GM12873 (cell line): ENCODE measurements at regions not wholly inside any gene's neighbourhood (a gene's known extent, or its start where the extent isn't known, plus 50 kb on each side); places are given as distances from the start of the nearest gene placed in this dataset.
A peak's percentile ranks its signal among the peaks of the same experiment; 100 is the strongest.

Experiments
- CTCF ChIP-seq: IDR thresholded peaks from 2 replicates; pipeline ENCODE4 v1.5.1; 2012; ENCODE audit warnings: low read depth, mild to moderate bottlenecking, moderate library complexity, low read length, control low read depth; ENCODE audit not compliant: insufficient read depth; ENCODE audit errors: missing control alignments

GRCh38 chr10:128529225-128529624 lies 403.0 kb upstream of the MKI67 start:
- no peak for TF ChIP-seq CTCF

- TF ChIP-seq CTCF, result peak; percentile 47
Measured at GRCh38 chr10:128530301-128530700, 404.1 kb upstream of the MKI67 start.

GRCh38 chr10:128530946-128531345 lies 404.7 kb upstream of the MKI67 start:
- no peak for TF ChIP-seq CTCF

- TF ChIP-seq CTCF, result no peak
Measured at GRCh38 chr10:128534686-128535085, 408.5 kb upstream of the MKI67 start.

- no peak for TF ChIP-seq CTCF
Measured at GRCh38 chr10:128536259-128536658, 410.0 kb upstream of the MKI67 start.

- no peak for TF ChIP-seq CTCF
Measured at GRCh38 chr10:128537834-128538330, 411.7 kb upstream of the MKI67 start.

GRCh38 chr10:128538671-128539070 lies 412.4 kb upstream of the MKI67 start:
- no peak for TF ChIP-seq CTCF

GRCh38 chr10:128539510-128540127 lies 413.4 kb upstream of the MKI67 start:
- no peak for TF ChIP-seq CTCF
